HepG2 (cell line): ENCODE measurements at regions not wholly inside any gene's neighbourhood (a gene's known extent, or its start where the extent isn't known, plus 50 kb on each side); places are given as distances from the start of the nearest gene placed in this dataset.

Experiments
- BCL6 ChIP-seq: IDR thresholded peaks from 2 replicates; pipeline ENCODE4 v1.6.1; 2016; ENCODE audit warnings: missing genetic modification reagents, missing compliant biosample characterization
- EEA1 ChIP-seq: sonication (generic); formaldehyde crosslinking; IDR thresholded peaks from 2 replicates; pipeline ENCODE4 v1.5.1; 2020; ENCODE audit warnings: mild to moderate bottlenecking, missing genetic modification reagents, borderline replicate concordance
- FIP1L1 ChIP-seq: fragments of 200-400 bp; formaldehyde crosslinking; IDR thresholded peaks from 2 replicates; pipeline ENCODE4 v1.6.1; 2018; ENCODE audit warnings: low read depth, mild to moderate bottlenecking, low read length, moderate library complexity, borderline replicate concordance; ENCODE audit not compliant: insufficient read depth
- HNRNPLL ChIP-seq: fragments of 200-400 bp; formaldehyde crosslinking; IDR thresholded peaks from 2 replicates; pipeline ENCODE4 v1.6.1; 2017; ENCODE audit warnings: mild to moderate bottlenecking, low read depth, low read length; ENCODE audit not compliant: poor library complexity, severe bottlenecking
- KDM5B ChIP-seq: sonication (generic); formaldehyde crosslinking; IDR thresholded peaks from 2 replicates; pipeline ENCODE4 v1.4.0; 2020; ENCODE audit warnings: missing genetic modification reagents, mild to moderate bottlenecking, borderline replicate concordance
- KLF12 ChIP-seq: sonication (generic); formaldehyde crosslinking; IDR thresholded peaks from 2 replicates; pipeline ENCODE4 v1.4.0; 2020; ENCODE audit warnings: missing genetic modification reagents, borderline replicate concordance
- KLF15 ChIP-seq: sonication (generic); formaldehyde crosslinking; IDR thresholded peaks from 2 replicates; pipeline ENCODE4 v1.8.1; 2023; ENCODE audit warnings: borderline replicate concordance, mild to moderate bottlenecking, inconsistent platforms, missing genetic modification reagents, mixed read lengths
- MAFF ChIP-seq: IDR thresholded peaks from 2 replicates; pipeline ENCODE4 v1.6.1; 2011; ENCODE audit warnings: low read depth, low read length, improper control_type of control experiment
- NFATC3 ChIP-seq: sonication (generic); formaldehyde crosslinking; IDR thresholded peaks from 2 replicates; pipeline ENCODE4 v1.5.1; 2020; ENCODE audit warnings: mild to moderate bottlenecking, missing genetic modification reagents
- NFIB ChIP-seq: sonication (generic); formaldehyde crosslinking; IDR thresholded peaks from 2 replicates; pipeline ENCODE4 v1.9.0; 2021; ENCODE audit warnings: missing genetic modification reagents, mild to moderate bottlenecking, borderline replicate concordance
- NPAS2 ChIP-seq: sonication (generic); formaldehyde crosslinking; IDR thresholded peaks from 2 replicates; pipeline ENCODE4 v1.8.0; 2022; ENCODE audit warnings: mild to moderate bottlenecking, missing genetic modification reagents, borderline replicate concordance
- POLR2A ChIP-seq, 2 experiments: IDR thresholded peaks; 2 replicates each; pipeline ENCODE4 v1.6.1; 2011; ENCODE audit warnings: low read depth in 2 of 2, low read length in 2 of 2, mild to moderate bottlenecking in 1 of 2, moderate library complexity in 1 of 2; ENCODE audit not compliant: insufficient read depth in 1 of 2
- ZNF674 ChIP-seq: sonication (generic); formaldehyde crosslinking; IDR thresholded peaks from 2 replicates; pipeline ENCODE4 v1.5.0; 2020; ENCODE audit warnings: low read depth, mild to moderate bottlenecking, missing genetic modification reagents
- ZNF841 ChIP-seq: sonication (generic); formaldehyde crosslinking; IDR thresholded peaks from 2 replicates; pipeline ENCODE4 v1.8.1; 2023; ENCODE audit warnings: missing genetic modification reagents, borderline replicate concordance
- TF ChIP-seq, protein P1 (sequence below), 2 experiments: sonication (generic) in 1 of 2; formaldehyde crosslinking in 1 of 2; IDR thresholded peaks; 2 replicates each; pipeline versions ENCODE4 v1.6.1 to v1.9.0; 2014 to 2022; ENCODE audit warnings: antibody characterized with exemption in 1 of 2, borderline replicate concordance in 1 of 2, inconsistent platforms in 1 of 2, low read depth in 1 of 2, missing genetic modification reagents in 1 of 2
- TF ChIP-seq, protein P2 (sequence below): IDR thresholded peaks from 2 replicates; pipeline ENCODE4 v1.6.1; 2016; ENCODE audit warnings: low read depth, control low read depth
- TF ChIP-seq, protein P3 (sequence below): sonication (generic); formaldehyde crosslinking; IDR thresholded peaks from 2 replicates; pipeline ENCODE4 v1.4.0; 2020; ENCODE audit warnings: missing genetic modification reagents, borderline replicate concordance

DNA sequence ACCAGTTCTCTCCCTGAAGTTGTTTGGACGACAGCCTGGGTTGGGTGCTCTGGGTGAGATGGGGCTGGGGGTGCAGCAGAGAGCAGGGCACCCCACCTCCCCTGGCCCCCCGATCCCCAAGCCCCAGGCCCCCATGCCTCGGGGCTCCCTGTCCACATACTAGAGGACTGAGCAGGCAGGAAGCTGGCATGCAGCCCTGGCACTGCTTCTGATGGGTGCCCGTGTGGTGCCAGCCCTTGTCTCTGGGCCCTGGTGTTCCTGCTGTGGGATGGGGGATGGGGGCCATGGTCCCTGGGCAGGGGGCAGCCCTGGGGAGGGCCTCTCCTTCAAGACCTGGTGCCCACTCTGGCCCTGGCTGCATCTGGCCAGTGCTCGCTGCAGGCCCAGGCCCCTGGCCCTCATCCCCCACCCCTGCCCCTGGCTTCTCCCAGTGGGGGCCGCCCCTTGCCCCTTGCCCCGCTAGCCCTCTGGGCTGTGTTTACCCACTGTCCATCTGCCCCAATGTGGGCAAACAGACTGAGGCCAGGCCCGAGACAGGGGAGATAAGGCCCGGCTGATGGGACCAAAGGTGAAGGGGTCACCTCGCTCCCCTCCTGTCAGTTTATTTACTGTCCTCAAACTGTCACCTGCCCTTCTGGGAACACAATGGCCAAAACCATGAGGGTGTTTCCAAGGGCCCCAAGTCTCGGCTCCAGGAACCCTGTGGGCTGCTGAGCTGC, 67.3 kb upstream of the RXRA start (continued):
- TF ChIP-seq NFIB (CRISPR knock-in tag) (no peak), FIP1L1 (no peak), KLF15 (CRISPR knock-in tag) (no peak; the same call in 1 of the 2 replicates), MAFF (no peak), NPAS2 (CRISPR knock-in tag) (no peak), HNRNPLL (no peak), ZNF674 (no peak), ZNF841 (CRISPR knock-in tag) (no peak), BCL6 (peak; percentile 89), KLF12 (CRISPR knock-in tag) (0 out of 2 replicates have a peak, but pooled peaks have one; percentile 66), KDM5B (peak; percentile 16; the same call in 1 of the 2 replicates), EEA1 (no peak), NFATC3 (no peak), POLR2A (IDR thresholded peaks at IDR 0.05; ENCODE audit: insufficient read depth in 1 of 2, low read depth in 2 of 2, low read length in 2 of 2) (no peak)
- TF ChIP-seq, protein P1, sequence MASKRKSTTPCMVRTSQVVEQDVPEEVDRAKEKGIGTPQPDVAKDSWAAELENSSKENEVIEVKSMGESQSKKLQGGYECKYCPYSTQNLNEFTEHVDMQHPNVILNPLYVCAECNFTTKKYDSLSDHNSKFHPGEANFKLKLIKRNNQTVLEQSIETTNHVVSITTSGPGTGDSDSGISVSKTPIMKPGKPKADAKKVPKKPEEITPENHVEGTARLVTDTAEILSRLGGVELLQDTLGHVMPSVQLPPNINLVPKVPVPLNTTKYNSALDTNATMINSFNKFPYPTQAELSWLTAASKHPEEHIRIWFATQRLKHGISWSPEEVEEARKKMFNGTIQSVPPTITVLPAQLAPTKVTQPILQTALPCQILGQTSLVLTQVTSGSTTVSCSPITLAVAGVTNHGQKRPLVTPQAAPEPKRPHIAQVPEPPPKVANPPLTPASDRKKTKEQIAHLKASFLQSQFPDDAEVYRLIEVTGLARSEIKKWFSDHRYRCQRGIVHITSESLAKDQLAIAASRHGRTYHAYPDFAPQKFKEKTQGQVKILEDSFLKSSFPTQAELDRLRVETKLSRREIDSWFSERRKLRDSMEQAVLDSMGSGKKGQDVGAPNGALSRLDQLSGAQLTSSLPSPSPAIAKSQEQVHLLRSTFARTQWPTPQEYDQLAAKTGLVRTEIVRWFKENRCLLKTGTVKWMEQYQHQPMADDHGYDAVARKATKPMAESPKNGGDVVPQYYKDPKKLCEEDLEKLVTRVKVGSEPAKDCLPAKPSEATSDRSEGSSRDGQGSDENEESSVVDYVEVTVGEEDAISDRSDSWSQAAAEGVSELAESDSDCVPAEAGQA (IDR thresholded peaks at IDR 0.05; ENCODE audit: low read depth): no peak
- TF ChIP-seq, protein P1 (CRISPR knock-in tag; IDR thresholded peaks at IDR 0.05; ENCODE audit: borderline replicate concordance): no peak
- TF ChIP-seq, protein P2, sequence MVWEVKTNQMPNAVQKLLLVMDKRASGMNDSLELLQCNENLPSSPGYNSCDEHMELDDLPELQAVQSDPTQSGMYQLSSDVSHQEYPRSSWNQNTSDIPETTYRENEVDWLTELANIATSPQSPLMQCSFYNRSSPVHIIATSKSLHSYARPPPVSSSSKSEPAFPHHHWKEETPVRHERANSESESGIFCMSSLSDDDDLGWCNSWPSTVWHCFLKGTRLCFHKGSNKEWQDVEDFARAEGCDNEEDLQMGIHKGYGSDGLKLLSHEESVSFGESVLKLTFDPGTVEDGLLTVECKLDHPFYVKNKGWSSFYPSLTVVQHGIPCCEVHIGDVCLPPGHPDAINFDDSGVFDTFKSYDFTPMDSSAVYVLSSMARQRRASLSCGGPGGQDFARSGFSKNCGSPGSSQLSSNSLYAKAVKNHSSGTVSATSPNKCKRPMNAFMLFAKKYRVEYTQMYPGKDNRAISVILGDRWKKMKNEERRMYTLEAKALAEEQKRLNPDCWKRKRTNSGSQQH (CRISPR knock-in tag): no peak
- TF ChIP-seq, protein P3, sequence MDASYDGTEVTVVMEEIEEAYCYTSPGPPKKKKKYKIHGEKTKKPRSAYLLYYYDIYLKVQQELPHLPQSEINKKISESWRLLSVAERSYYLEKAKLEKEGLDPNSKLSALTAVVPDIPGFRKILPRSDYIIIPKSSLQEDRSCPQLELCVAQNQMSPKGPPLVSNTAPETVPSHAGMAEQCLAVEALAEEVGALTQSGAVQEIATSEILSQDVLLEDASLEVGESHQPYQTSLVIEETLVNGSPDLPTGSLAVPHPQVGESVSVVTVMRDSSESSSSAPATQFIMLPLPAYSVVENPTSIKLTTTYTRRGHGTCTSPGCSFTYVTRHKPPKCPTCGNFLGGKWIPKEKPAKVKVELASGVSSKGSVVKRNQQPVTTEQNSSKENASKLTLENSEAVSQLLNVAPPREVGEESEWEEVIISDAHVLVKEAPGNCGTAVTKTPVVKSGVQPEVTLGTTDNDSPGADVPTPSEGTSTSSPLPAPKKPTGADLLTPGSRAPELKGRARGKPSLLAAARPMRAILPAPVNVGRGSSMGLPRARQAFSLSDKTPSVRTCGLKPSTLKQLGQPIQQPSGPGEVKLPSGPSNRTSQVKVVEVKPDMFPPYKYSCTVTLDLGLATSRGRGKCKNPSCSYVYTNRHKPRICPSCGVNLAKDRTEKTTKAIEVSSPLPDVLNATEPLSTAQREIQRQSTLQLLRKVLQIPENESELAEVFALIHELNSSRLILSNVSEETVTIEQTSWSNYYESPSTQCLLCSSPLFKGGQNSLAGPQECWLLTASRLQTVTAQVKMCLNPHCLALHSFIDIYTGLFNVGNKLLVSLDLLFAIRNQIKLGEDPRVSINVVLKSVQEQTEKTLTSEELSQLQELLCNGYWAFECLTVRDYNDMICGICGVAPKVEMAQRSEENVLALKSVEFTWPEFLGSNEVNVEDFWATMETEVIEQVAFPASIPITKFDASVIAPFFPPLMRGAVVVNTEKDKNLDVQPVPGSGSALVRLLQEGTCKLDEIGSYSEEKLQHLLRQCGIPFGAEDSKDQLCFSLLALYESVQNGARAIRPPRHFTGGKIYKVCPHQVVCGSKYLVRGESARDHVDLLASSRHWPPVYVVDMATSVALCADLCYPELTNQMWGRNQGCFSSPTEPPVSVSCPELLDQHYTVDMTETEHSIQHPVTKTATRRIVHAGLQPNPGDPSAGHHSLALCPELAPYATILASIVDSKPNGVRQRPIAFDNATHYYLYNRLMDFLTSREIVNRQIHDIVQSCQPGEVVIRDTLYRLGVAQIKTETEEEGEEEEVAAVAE (CRISPR knock-in tag): no peak
